Renal cortical epithelial cell (primary cell): ENCODE measurements at regions not wholly inside any gene's neighbourhood (a gene's known extent, or its start where the extent isn't known, plus 50 kb on each side); places are given as distances from the start of the nearest gene placed in this dataset.
"Not testable (repeated sequence)": the region's sequence is repeated elsewhere in the genome, so short reads cannot be mapped to it uniquely, and the experiment has no call there.

ENCODE experiments used
- DNase-seq: peaks from one replicate; pipeline ENCODE4 v3.0.0-alpha.2; 2011; ENCODE audit warnings: low read depth

GRCh38 chr11:115980337-115981103, 476.3 kb upstream of the CADM1 start:
- no peak for DNase-seq

GRCh38 chr11:115974703-115975102, 470.5 kb upstream of the CADM1 start:
- no peak for DNase-seq

GRCh38 chr11:115967203-115967602, 463.0 kb upstream of the CADM1 start:
- not testable (repeated sequence) for DNase-seq

- no peak for DNase-seq
Measured at GRCh38 chr11:115965767-115966504, 461.7 kb upstream of the CADM1 start.

- DNase-seq = no peak
Measured at GRCh38 chr11:115964091-115964490, 459.9 kb upstream of the CADM1 start.

- DNase-seq = no peak
Measured at GRCh38 chr11:115963156-115963555, 458.9 kb upstream of the CADM1 start.

GRCh38 chr11:115961159-115962003, 457.2 kb upstream of the CADM1 start:
- no peak for DNase-seq

GRCh38 chr11:115959081-115959486, 454.9 kb upstream of the CADM1 start:
- DNase-seq = no peak

- DNase-seq = no peak
Measured at GRCh38 chr11:115958089-115959000, 454.1 kb upstream of the CADM1 start.

- no peak for DNase-seq
Measured at GRCh38 chr11:115955803-115956202, 451.6 kb upstream of the CADM1 start.

GRCh38 chr11:115950660-115951059, 446.4 kb upstream of the CADM1 start:
- no peak for DNase-seq

- DNase-seq = no peak
Measured at GRCh38 chr11:115944596-115944995, 440.4 kb upstream of the CADM1 start.

- DNase-seq = no peak
Measured at GRCh38 chr11:115942011-115942410, 437.8 kb upstream of the CADM1 start.

GRCh38 chr11:115941481-115941993, 437.3 kb upstream of the CADM1 start:
- peak; percentile 98 for DNase-seq

- no peak for DNase-seq
Measured at GRCh38 chr11:115941044-115941443, 436.8 kb upstream of the CADM1 start.

- DNase-seq = no peak
Measured at GRCh38 chr11:115939731-115940421, 435.7 kb upstream of the CADM1 start.

GRCh38 chr11:115939104-115939730, 435.0 kb upstream of the CADM1 start:
- peak; percentile 81 for DNase-seq

- DNase-seq = peak; percentile 64
Measured at GRCh38 chr11:115933564-115933963, 429.3 kb upstream of the CADM1 start.

GRCh38 chr11:115931548-115932083, 427.4 kb upstream of the CADM1 start:
- peak; percentile 15 for DNase-seq
